HEK293T (cell line): ENCODE measurements at regions not wholly inside any gene's neighbourhood (a gene's known extent, or its start where the extent isn't known, plus 50 kb on each side); places are given as distances from the start of the nearest gene placed in this dataset.

ENCODE experiments used
- BHLHE40 ChIP-seq: fragments of 450-650 bp; IDR thresholded peaks from 2 replicates; pipeline ENCODE4 v1.6.1; 2016; ENCODE audit warnings: mild to moderate bottlenecking, moderate library complexity, borderline replicate concordance
- CTBP1 ChIP-seq: fragments of 450-650 bp; IDR thresholded peaks from 2 replicates; pipeline ENCODE4 v1.6.1; 2016; ENCODE audit warnings: borderline replicate concordance
- FOXA1 ChIP-seq: fragments of 450-650 bp; IDR thresholded peaks from 2 replicates; pipeline ENCODE4 v1.6.1; 2016; ENCODE audit warnings: mild to moderate bottlenecking
- FOXK2 ChIP-seq: fragments of 450-650 bp; IDR thresholded peaks from 2 replicates; pipeline ENCODE4 v1.6.1; 2016; ENCODE audit warnings: mild to moderate bottlenecking
- HDGF ChIP-seq: fragments of 450-650 bp; IDR thresholded peaks from 2 replicates; pipeline ENCODE4 v1.6.1; 2017; ENCODE audit warnings: antibody characterized with exemption, borderline replicate concordance
- PKNOX1 ChIP-seq: fragments of 450-650 bp; IDR thresholded peaks from 2 replicates; pipeline ENCODE4 v1.6.1; 2016
- SP1 ChIP-seq: fragments of 450-650 bp; IDR thresholded peaks from 2 replicates; pipeline ENCODE4 v1.6.1; 2017
- SUZ12 ChIP-seq: fragments of 450-650 bp; IDR thresholded peaks from 2 replicates; pipeline ENCODE4 v1.6.1; 2016; ENCODE audit warnings: mild to moderate bottlenecking
- TARDBP ChIP-seq: fragments of 450-650 bp; IDR thresholded peaks from 2 replicates; pipeline ENCODE4 v1.6.1; 2016

GRCh38 chr6:82584856-82585255 is 221.2 kb downstream of the TPBG start:
- TF ChIP-seq SP1 (no peak), CTBP1 (no peak), PKNOX1 (no peak), BHLHE40 (no peak), HDGF (no peak), FOXA1 (no peak), SUZ12 (no peak), FOXK2 (no peak), TARDBP (no peak)
